GM18517 (cell line): ENCODE measurements at regions not wholly inside any gene's neighbourhood (a gene's known extent, or its start where the extent isn't known, plus 50 kb on each side); places are given as distances from the start of the nearest gene placed in this dataset.

ENCODE experiments used
- ATAC-seq: cut with Tn5 transposase; IDR thresholded peaks from one replicate; pipeline ENCODE4 v1.9.1; 2021; ENCODE audit warnings: mild to moderate bottlenecking, moderate library complexity; ENCODE audit not compliant: unreplicated experiment

GRCh38 chrX:46306103-46306502, 239.1 kb downstream of the ZNF674 start:
- no peak for ATAC-seq

GRCh38 chrX:46305431-46305830, 239.8 kb downstream of the ZNF674 start:
- ATAC-seq = no peak

GRCh38 chrX:46301903-46302302, 243.3 kb downstream of the ZNF674 start:
- ATAC-seq = no peak

GRCh38 chrX:46298821-46299220, 246.4 kb downstream of the ZNF674 start:
- ATAC-seq = no peak

GRCh38 chrX:46295963-46296362, 249.3 kb downstream of the ZNF674 start:
- no peak for ATAC-seq

GRCh38 chrX:46294234-46294633, 251.0 kb downstream of the ZNF674 start:
- no peak for ATAC-seq

GRCh38 chrX:46279925-46280313, 265.3 kb downstream of the ZNF674 start:
- ATAC-seq = peak; percentile 59

- no peak for ATAC-seq
These were observed 265.9 kb downstream of the ZNF674 start for GRCh38 chrX:46279214-46279924.

- no peak for ATAC-seq
These were observed 266.6 kb downstream of the ZNF674 start for GRCh38 chrX:46278572-46278971.

- no peak for ATAC-seq
These were observed 276.8 kb downstream of the ZNF674 start for GRCh38 chrX:46268412-46268811.

GRCh38 chrX:46263494-46263893, 281.7 kb downstream of the ZNF674 start:
- no peak for ATAC-seq

- no peak for ATAC-seq
These were observed 282.9 kb downstream of the ZNF674 start for GRCh38 chrX:46262304-46262703.

- no peak for ATAC-seq
These were observed 284.7 kb downstream of the ZNF674 start for GRCh38 chrX:46260499-46260898.

- ATAC-seq = no peak
These were observed 286.9 kb downstream of the ZNF674 start for GRCh38 chrX:46258356-46258755.

GRCh38 chrX:46257451-46257879, 287.8 kb downstream of the ZNF674 start:
- no peak for ATAC-seq

- ATAC-seq = no peak
These were observed 288.3 kb downstream of the ZNF674 start for GRCh38 chrX:46256875-46257274.

GRCh38 chrX:46255046-46255445, 290.2 kb downstream of the ZNF674 start:
- ATAC-seq = no peak

- no peak for ATAC-seq
These were observed 290.6 kb downstream of the ZNF674 start for GRCh38 chrX:46254641-46255040.

GRCh38 chrX:46251755-46252154, 293.5 kb downstream of the ZNF674 start:
- no peak for ATAC-seq

- ATAC-seq = no peak
These were observed 295.1 kb downstream of the ZNF674 start for GRCh38 chrX:46250151-46250550.

GRCh38 chrX:46247456-46247855, 297.8 kb downstream of the ZNF674 start:
- ATAC-seq = no peak

GRCh38 chrX:46244451-46244850, 300.8 kb downstream of the ZNF674 start:
- ATAC-seq = no peak

- ATAC-seq = no peak
These were observed 308.8 kb downstream of the ZNF674 start for GRCh38 chrX:46236411-46236810.
